ENCODE measurements at regions not wholly inside any gene's neighbourhood (a gene's known extent, or its start where the extent isn't known, plus 50 kb on each side); places are given as distances from the start of the nearest gene placed in this dataset.
"Not testable (repeated sequence)": the region's sequence is repeated elsewhere in the genome, so short reads cannot be mapped to it uniquely, and the experiment has no call there.

- not testable (repeated sequence) for DNase-seq (ENCODE audit: extremely low spot score, insufficient read length, low read depth); FAIRE-seq
These were observed 169.0 kb downstream of the USP22 start for GRCh38 chr17:20873688-20874328.

- not testable (repeated sequence) for FAIRE-seq; DNase-seq (ENCODE audit: extremely low spot score, insufficient read length, low read depth)
These were observed 165.4 kb downstream of the USP22 start for GRCh38 chr17:20877384-20877783.

- FAIRE-seq, result no peak
- DNase-seq (ENCODE audit: extremely low spot score, insufficient read length, low read depth), result no peak
These were observed 152.5 kb downstream of the USP22 start for GRCh38 chr17:20890338-20890737.

GRCh38 chr17:20895426-20895825, 147.4 kb downstream of the USP22 start:
- DNase-seq (ENCODE audit: extremely low spot score, insufficient read length, low read depth); FAIRE-seq: not testable (repeated sequence)

- FAIRE-seq (no peak), DNase-seq (ENCODE audit: extremely low spot score, insufficient read length, low read depth) (no peak)
These were observed 146.6 kb downstream of the USP22 start for GRCh38 chr17:20896153-20896649.

GRCh38 chr17:20898726-20899125, 144.1 kb downstream of the USP22 start:
- FAIRE-seq; DNase-seq (ENCODE audit: extremely low spot score, insufficient read length, low read depth): not testable (repeated sequence)

- DNase-seq (ENCODE audit: extremely low spot score, insufficient read length, low read depth); FAIRE-seq: not testable (repeated sequence)
These were observed 140.3 kb downstream of the USP22 start for GRCh38 chr17:20902496-20902895.

GRCh38 chr17:20903549-20903948, 139.3 kb downstream of the USP22 start:
- FAIRE-seq; DNase-seq (ENCODE audit: extremely low spot score, insufficient read length, low read depth): not testable (repeated sequence)

GRCh38 chr17:20908313-20909267, 134.2 kb downstream of the USP22 start:
- FAIRE-seq, result peak; percentile 29
- DNase-seq (ENCODE audit: extremely low spot score, insufficient read length, low read depth), result peak; percentile 76

- no peak for FAIRE-seq
These were observed 128.2 kb downstream of the USP22 start for GRCh38 chr17:20914658-20915057.

GRCh38 chr17:20916383-20916782, 126.4 kb downstream of the USP22 start:
- FAIRE-seq (no peak), DNase-seq (ENCODE audit: extremely low spot score, insufficient read length, low read depth) (no peak)

More at GRCh38 chr17:20914658-20915057, 128.2 kb downstream of the USP22 start:
- no peak for DNase-seq (ENCODE audit: extremely low spot score, insufficient read length, low read depth)

- DNase-seq (ENCODE audit: extremely low spot score, insufficient read length, low read depth); FAIRE-seq: not testable (repeated sequence)
These were observed 125.1 kb downstream of the USP22 start for GRCh38 chr17:20917610-20918306.

- no peak for DNase-seq (ENCODE audit: extremely low spot score, insufficient read length, low read depth)
- FAIRE-seq, result no peak
These were observed 122.6 kb downstream of the USP22 start for GRCh38 chr17:20920095-20920814.

GRCh38 chr17:20920815-20921199, 122.0 kb downstream of the USP22 start:
- FAIRE-seq, result no peak
- DNase-seq (ENCODE audit: extremely low spot score, insufficient read length, low read depth), result no peak

GRCh38 chr17:20922128-20922670, 120.6 kb downstream of the USP22 start:
- DNase-seq (ENCODE audit: extremely low spot score, insufficient read length, low read depth) (no peak), FAIRE-seq (no peak)

GRCh38 chr17:20924306-20924705, 118.5 kb downstream of the USP22 start:
- DNase-seq (ENCODE audit: extremely low spot score, insufficient read length, low read depth), result no peak
- peak; percentile 15 for FAIRE-seq

- DNase-seq (ENCODE audit: extremely low spot score, insufficient read length, low read depth) (no peak), FAIRE-seq (no peak)
These were observed 117.7 kb downstream of the USP22 start for GRCh38 chr17:20925091-20925490.

GRCh38 chr17:20925954-20926353, 116.9 kb downstream of the USP22 start:
- no peak for DNase-seq (ENCODE audit: extremely low spot score, insufficient read length, low read depth)
- no peak for FAIRE-seq

GRCh38 chr17:20926532-20926931, 116.3 kb downstream of the USP22 start:
- FAIRE-seq (no peak), DNase-seq (ENCODE audit: extremely low spot score, insufficient read length, low read depth) (no peak)
